Activated CD8-positive, alpha-beta T cell treated with anti-CD3 and anti-CD28 coated beads, Interleukin-2, amount 10 ng/mL, durations not matched to agents 7 days and 5 days (primary cell): ENCODE measurements at regions not wholly inside any gene's neighbourhood (a gene's known extent, or its start where the extent isn't known, plus 50 kb on each side); places are given as distances from the start of the nearest gene placed in this dataset.

Experiments used
- ATAC-seq: fragments of 150-1000 bp; cut with Tn5 transposase; one replicate; pipeline ENCODE4 v1.10.0; 2021; ENCODE audit warnings: moderate library complexity
- CTCF ChIA-PET: fragments of 350-600 bp; sonication (Branson Sonifier 250); formaldehyde crosslinking; loops from one replicate; lab custom pipeline; 2021; ENCODE audit warnings: antibody characterized with exemption; lab: Charles Lee
- POLR2A ChIA-PET: fragments of 350-600 bp; sonication (Branson Sonifier 250); formaldehyde crosslinking; loops from one replicate; lab custom pipeline; 2021; ENCODE audit warnings: antibody characterized with exemption; lab: Charles Lee
- DNase-seq: peaks from one replicate; pipeline ENCODE4 v3.0.0-alpha.2; 2020
- H3K27ac Mint-ChIP-seq: one replicate; pipeline ENCODE4 v1.8.0; 2021; ENCODE audit warnings: mild to moderate bottlenecking, mixed read lengths
- H3K27me3 Mint-ChIP-seq: one replicate; pipeline ENCODE4 v1.8.0; 2021; ENCODE audit warnings: low read depth, mixed read lengths
- H3K36me3 Mint-ChIP-seq: one replicate; pipeline ENCODE4 v1.8.0; 2021; ENCODE audit warnings: low read depth, mixed read lengths
- H3K4me1 Mint-ChIP-seq: one replicate; pipeline ENCODE4 v1.8.0; 2021; ENCODE audit warnings: low read depth, mixed read lengths
- H3K4me3 Mint-ChIP-seq: one replicate; pipeline ENCODE4 v1.8.0; 2021; ENCODE audit warnings: mild to moderate bottlenecking, mixed read lengths
- H3K9me3 Mint-ChIP-seq: one replicate; pipeline ENCODE4 v1.8.0; 2022; ENCODE audit warnings: mixed read lengths; ENCODE audit not compliant: insufficient read depth

- Mint-ChIP-seq H3K36me3 (no peaks in the 10 kb centered on the region), H3K27ac (no peak overlapping the region), H3K9me3 (no peaks in the 10 kb centered on the region), H3K4me1 (no peaks in the 10 kb centered on the region), H3K4me3 (no peak overlapping the region), H3K27me3 (peaks cover 3% of the 10 kb centered on the region)
- ChIA-PET POLR2A (no interaction called here), CTCF (interaction anchor here (0.6 to 2.5 kb wide), 13 partner anchors 9 to 378 kb away, joined by 3 to 9 read pairs (median 3); no protein-coding TSS in a partner anchor)
- peak; percentile 59 for DNase-seq
- ATAC-seq, result no peak
Observed at GRCh38 chr12:91326058-91327027, 143.7 kb upstream of the DCN start.

GRCh38 chr12:91320999-91321398 is 138.4 kb upstream of the DCN start:
- H3K27me3 Mint-ChIP-seq, result no peaks in the 10 kb centered on the region
- CTCF ChIA-PET, result no interaction called here
- no peaks in the 10 kb centered on the region for H3K4me1 Mint-ChIP-seq
- DNase-seq (no peak), ATAC-seq (no peak)
- H3K9me3 Mint-ChIP-seq, result no peaks in the 10 kb centered on the region
- no peak overlapping the region for H3K27ac Mint-ChIP-seq
- no peaks in the 10 kb centered on the region for H3K36me3 Mint-ChIP-seq
- POLR2A ChIA-PET, result no interaction called here
- H3K4me3 Mint-ChIP-seq, result no peak overlapping the region

- Mint-ChIP-seq H3K36me3 (no peaks in the 10 kb centered on the region), H3K4me3 (no peak overlapping the region), H3K27ac (no peak overlapping the region), H3K4me1 (no peaks in the 10 kb centered on the region), H3K9me3 (no peaks in the 10 kb centered on the region), H3K27me3 (no peaks in the 10 kb centered on the region)
- ATAC-seq, result no peak
- ChIA-PET POLR2A (interaction anchor here (0.6 kb wide), 1 partner anchor 25 kb away, joined by 3 read pairs; no protein-coding TSS in a partner anchor), CTCF (no interaction called here)
- no peak for DNase-seq
Observed at GRCh38 chr12:91319071-91319760, 136.6 kb upstream of the DCN start.

- ChIA-PET POLR2A (no interaction called here), CTCF (interaction anchor here (0.7 kb wide), 1 partner anchor 9 kb away, joined by 3 read pairs; no protein-coding TSS in a partner anchor)
- no peak for DNase-seq
- no peak for ATAC-seq
- no peaks in the 10 kb centered on the region for H3K36me3 Mint-ChIP-seq
- no peaks in the 10 kb centered on the region for H3K4me1 Mint-ChIP-seq
- H3K27me3 Mint-ChIP-seq, result no peaks in the 10 kb centered on the region
- H3K9me3 Mint-ChIP-seq, result no peaks in the 10 kb centered on the region
- no peak overlapping the region for H3K27ac Mint-ChIP-seq
- H3K4me3 Mint-ChIP-seq, result no peak overlapping the region
Observed at GRCh38 chr12:91317306-91317705, 134.7 kb upstream of the DCN start.

- no peak for ATAC-seq
- Mint-ChIP-seq H3K4me1 (no peaks in the 10 kb centered on the region), H3K9me3 (no peaks in the 10 kb centered on the region), H3K4me3 (no peak overlapping the region), H3K27ac (no peak overlapping the region), H3K27me3 (no peaks in the 10 kb centered on the region), H3K36me3 (no peaks in the 10 kb centered on the region)
- ChIA-PET CTCF (interaction anchor here (1.6 kb wide), 1 partner anchor 9 kb away, joined by 9 read pairs; no protein-coding TSS in a partner anchor), POLR2A (no interaction called here)
- DNase-seq, result no peak
Observed at GRCh38 chr12:91316907-91317269, 134.3 kb upstream of the DCN start.

GRCh38 chr12:91316161-91316906 is 133.7 kb upstream of the DCN start:
- ChIA-PET CTCF (interaction anchor here (0.6 to 1.6 kb wide), 2 partner anchors 9 to 594 kb away, joined by 3 to 9 read pairs; no protein-coding TSS in a partner anchor), POLR2A (no interaction called here)
- DNase-seq, result no peak

GRCh38 chr12:91311081-91311480 is 128.5 kb upstream of the DCN start:
- H3K4me1 Mint-ChIP-seq, result no peaks in the 10 kb centered on the region
- ChIA-PET CTCF (no interaction called here), POLR2A (no interaction called here)
- DNase-seq, result no peak
- ATAC-seq, result no peak
- no peaks in the 10 kb centered on the region for H3K36me3 Mint-ChIP-seq
- H3K27me3 Mint-ChIP-seq, result no peaks in the 10 kb centered on the region
- H3K9me3 Mint-ChIP-seq, result no peaks in the 10 kb centered on the region
- H3K27ac Mint-ChIP-seq, result no peak overlapping the region
- H3K4me3 Mint-ChIP-seq, result no peak overlapping the region

More at GRCh38 chr12:91316161-91316906, 133.7 kb upstream of the DCN start:
- H3K27ac Mint-ChIP-seq, result no peak overlapping the region
- no peaks in the 10 kb centered on the region for H3K36me3 Mint-ChIP-seq
- ATAC-seq, result no peak
- no peaks in the 10 kb centered on the region for H3K9me3 Mint-ChIP-seq
- H3K4me1 Mint-ChIP-seq, result no peaks in the 10 kb centered on the region
- no peak overlapping the region for H3K4me3 Mint-ChIP-seq
- no peaks in the 10 kb centered on the region for H3K27me3 Mint-ChIP-seq

- H3K9me3 Mint-ChIP-seq, result no peaks in the 10 kb centered on the region
- DNase-seq (no peak), ATAC-seq (no peak)
- H3K36me3 Mint-ChIP-seq, result no peaks in the 10 kb centered on the region
- no peak overlapping the region for H3K4me3 Mint-ChIP-seq
- no peak overlapping the region for H3K27ac Mint-ChIP-seq
- no peaks in the 10 kb centered on the region for H3K27me3 Mint-ChIP-seq
- CTCF ChIA-PET, result no interaction called here
- POLR2A ChIA-PET, result no interaction called here
- H3K4me1 Mint-ChIP-seq, result no peaks in the 10 kb centered on the region
Observed at GRCh38 chr12:91309450-91309849, 126.8 kb upstream of the DCN start.

GRCh38 chr12:91307957-91308670 is 125.5 kb upstream of the DCN start:
- H3K27me3 Mint-ChIP-seq, result no peaks in the 10 kb centered on the region
- H3K4me3 Mint-ChIP-seq, result no peak overlapping the region
- no peaks in the 10 kb centered on the region for H3K4me1 Mint-ChIP-seq
- H3K9me3 Mint-ChIP-seq, result no peaks in the 10 kb centered on the region
- H3K36me3 Mint-ChIP-seq, result no peaks in the 10 kb centered on the region
- POLR2A ChIA-PET, result no interaction called here
- CTCF ChIA-PET, result no interaction called here
- ATAC-seq (no peak), DNase-seq (no peak)
- H3K27ac Mint-ChIP-seq, result no peak overlapping the region

- no peaks in the 10 kb centered on the region for H3K4me1 Mint-ChIP-seq
- ChIA-PET POLR2A (no interaction called here), CTCF (no interaction called here)
- H3K27me3 Mint-ChIP-seq, result no peaks in the 10 kb centered on the region
- DNase-seq, result no peak
- ATAC-seq, result no peak
- H3K27ac Mint-ChIP-seq, result no peak overlapping the region
- no peaks in the 10 kb centered on the region for H3K36me3 Mint-ChIP-seq
- no peak overlapping the region for H3K4me3 Mint-ChIP-seq
- H3K9me3 Mint-ChIP-seq, result no peaks in the 10 kb centered on the region
Observed at GRCh38 chr12:91290354-91290753, 107.7 kb upstream of the DCN start.

- H3K36me3 Mint-ChIP-seq, result no peaks in the 10 kb centered on the region
- H3K9me3 Mint-ChIP-seq, result no peaks in the 10 kb centered on the region
- H3K4me1 Mint-ChIP-seq, result no peaks in the 10 kb centered on the region
- ATAC-seq (no peak), DNase-seq (no peak)
- no peak overlapping the region for H3K4me3 Mint-ChIP-seq
- POLR2A ChIA-PET, result no interaction called here
- H3K27ac Mint-ChIP-seq, result no peak overlapping the region
- CTCF ChIA-PET, result no interaction called here
- no peaks in the 10 kb centered on the region for H3K27me3 Mint-ChIP-seq
Observed at GRCh38 chr12:91289906-91290305, 107.3 kb upstream of the DCN start.
